ENCODE measurements at regions not wholly inside any gene's neighbourhood (a gene's known extent, or its start where the extent isn't known, plus 50 kb on each side); places are given as distances from the start of the nearest gene placed in this dataset.

DNA sequence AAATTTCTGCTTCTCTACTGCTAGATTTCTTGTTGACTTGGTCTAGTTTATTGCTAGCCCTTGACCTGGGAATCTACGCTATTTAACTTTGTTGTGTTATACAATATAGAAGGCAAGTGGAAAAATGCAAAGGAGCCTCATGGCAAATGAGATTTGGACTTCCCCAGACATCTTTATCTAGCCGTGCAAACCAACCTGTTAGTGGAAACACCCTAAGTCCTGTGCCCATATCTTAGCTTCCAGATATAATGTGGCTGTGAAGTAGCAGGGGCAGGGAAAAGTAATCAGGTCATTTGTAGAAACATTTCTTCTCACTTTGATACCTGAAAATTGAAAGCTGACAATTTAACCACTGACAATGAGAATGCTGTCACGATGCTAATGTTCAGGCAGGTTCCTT is 90.7 kb upstream of the ATP2B1 start:
- TF ChIP-seq, protein P1, sequence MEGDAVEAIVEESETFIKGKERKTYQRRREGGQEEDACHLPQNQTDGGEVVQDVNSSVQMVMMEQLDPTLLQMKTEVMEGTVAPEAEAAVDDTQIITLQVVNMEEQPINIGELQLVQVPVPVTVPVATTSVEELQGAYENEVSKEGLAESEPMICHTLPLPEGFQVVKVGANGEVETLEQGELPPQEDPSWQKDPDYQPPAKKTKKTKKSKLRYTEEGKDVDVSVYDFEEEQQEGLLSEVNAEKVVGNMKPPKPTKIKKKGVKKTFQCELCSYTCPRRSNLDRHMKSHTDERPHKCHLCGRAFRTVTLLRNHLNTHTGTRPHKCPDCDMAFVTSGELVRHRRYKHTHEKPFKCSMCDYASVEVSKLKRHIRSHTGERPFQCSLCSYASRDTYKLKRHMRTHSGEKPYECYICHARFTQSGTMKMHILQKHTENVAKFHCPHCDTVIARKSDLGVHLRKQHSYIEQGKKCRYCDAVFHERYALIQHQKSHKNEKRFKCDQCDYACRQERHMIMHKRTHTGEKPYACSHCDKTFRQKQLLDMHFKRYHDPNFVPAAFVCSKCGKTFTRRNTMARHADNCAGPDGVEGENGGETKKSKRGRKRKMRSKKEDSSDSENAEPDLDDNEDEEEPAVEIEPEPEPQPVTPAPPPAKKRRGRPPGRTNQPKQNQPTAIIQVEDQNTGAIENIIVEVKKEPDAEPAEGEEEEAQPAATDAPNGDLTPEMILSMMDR (IDR thresholded peaks at IDR 0.05): no peak
- no peak for TF ChIP-seq POLR2A (IDR thresholded peaks at IDR 0.05)
